Prostate gland (tissue), 2 donors: ENCODE measurements at regions not wholly inside any gene's neighbourhood (a gene's known extent, or its start where the extent isn't known, plus 50 kb on each side); places are given as distances from the start of the nearest gene placed in this dataset.

Experiments used
- CTCF ChIP-seq, 4 experiments: fragments of 200-600 bp in 2 of 4; fragments of 450-650 bp in 2 of 4; sonication (generic) in 2 of 4; IDR thresholded peaks; 1 replicate in 3 of 4; 2 replicates in 1 of 4; pipeline ENCODE4 v1.5.1; 2016 to 2019; ENCODE audit warnings: antibody characterized with exemption in 4 of 4, mild to moderate bottlenecking in 2 of 4, moderate library complexity in 2 of 4
- POLR2A ChIP-seq: fragments of 450-650 bp; IDR thresholded peaks from one replicate; pipeline ENCODE4 v1.6.1; 2016; ENCODE audit warnings: antibody characterized with exemption, mild to moderate bottlenecking
- POLR2AphosphoS5 ChIP-seq: sonication (generic); formaldehyde crosslinking; IDR thresholded peaks from one replicate; pipeline ENCODE4 v1.6.1; 2017; ENCODE audit warnings: antibody characterized with exemption

- no peak for TF ChIP-seq CTCF (IDR thresholded peaks at IDR 0.05)
- no peak for TF ChIP-seq POLR2A
- TF ChIP-seq POLR2AphosphoS5, result no peak
Measured at GRCh38 chr11:98657711-98658110, 363.0 kb upstream of the CNTN5 start.
